ENCODE measurements at regions not wholly inside any gene's neighbourhood (a gene's known extent, or its start where the extent isn't known, plus 50 kb on each side); places are given as distances from the start of the nearest gene placed in this dataset.

- H3K27ac ChIP-seq: no peak overlapping the region
- no peak for TF ChIP-seq CTCF (conservative IDR thresholded peaks at IDR 0.05)
These were observed 296.8 kb downstream of the CLIC5 start for GRCh38 chr6:45718871-45719270.

- no peak for TF ChIP-seq CTCF (conservative IDR thresholded peaks at IDR 0.05)
- no peak overlapping the region for H3K27ac ChIP-seq
These were observed 297.5 kb downstream of the CLIC5 start for GRCh38 chr6:45718131-45718530.

GRCh38 chr6:45717715-45718114 lies 297.9 kb downstream of the CLIC5 start:
- TF ChIP-seq CTCF (conservative IDR thresholded peaks at IDR 0.05): no peak
- no peak overlapping the region for H3K27ac ChIP-seq

DNA sequence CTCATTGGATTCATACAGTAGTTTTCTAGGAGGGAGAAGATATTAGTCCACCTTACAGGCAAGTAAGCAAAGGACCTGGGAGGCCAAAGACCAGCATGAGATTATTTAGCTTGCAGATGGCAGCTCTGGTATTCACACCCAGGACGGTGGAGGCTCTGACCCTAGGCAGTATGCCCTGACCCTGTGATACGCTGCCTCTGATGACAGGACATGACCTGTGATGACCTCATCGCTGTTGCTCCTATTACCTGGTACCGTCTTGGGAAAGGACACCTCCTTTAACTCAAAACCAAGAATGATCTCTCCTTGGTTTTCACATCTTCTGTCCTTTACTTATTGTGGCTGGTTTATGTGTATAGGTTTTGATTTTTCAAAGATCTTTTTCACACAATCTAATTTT lies 298.6 kb downstream of the CLIC5 start:
- no peak for TF ChIP-seq CTCF (conservative IDR thresholded peaks at IDR 0.05)

GRCh38 chr6:45715508-45715803 lies 300.2 kb downstream of the CLIC5 start:
- H3K27ac ChIP-seq: no peak overlapping the region
- no peak for TF ChIP-seq CTCF (conservative IDR thresholded peaks at IDR 0.05)

More for the DNA sequence above, 298.6 kb downstream of the CLIC5 start:
- no peak overlapping the region for H3K27ac ChIP-seq

DNA sequence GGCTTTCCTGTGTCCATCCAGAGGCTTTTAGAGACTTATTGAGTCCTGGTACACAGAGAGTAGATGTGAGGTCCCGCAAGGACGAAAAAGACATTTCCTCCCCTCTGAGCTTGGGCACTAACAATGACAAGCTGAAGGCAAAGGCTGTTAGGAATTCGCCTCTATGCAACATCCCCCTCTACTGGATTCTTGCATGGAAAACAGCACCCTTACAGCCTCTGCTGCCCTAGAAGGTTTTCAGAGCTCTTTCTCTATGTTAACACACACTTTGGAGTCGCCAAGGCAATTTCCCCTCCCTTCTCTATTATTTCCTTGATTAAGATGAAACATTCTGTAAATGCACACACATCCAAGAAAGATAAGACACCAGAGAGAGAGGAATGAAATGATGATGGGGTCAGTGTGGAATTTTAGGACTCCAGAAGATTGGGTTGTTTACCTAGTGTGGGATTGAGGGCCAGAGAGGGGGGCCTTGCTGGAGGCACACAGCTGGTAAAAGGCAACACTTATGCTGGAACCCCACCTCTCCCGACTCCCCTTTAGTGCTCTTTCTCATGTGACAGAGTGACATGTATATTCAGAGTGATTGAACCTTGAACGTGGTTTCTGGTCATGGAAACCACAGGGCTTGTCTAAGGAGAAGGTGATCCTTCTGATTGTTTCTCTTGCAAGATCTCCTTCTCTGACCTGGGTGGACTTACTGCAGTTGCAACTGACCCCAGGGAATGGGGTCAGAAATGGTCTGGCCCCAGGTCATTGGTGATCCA lies 300.7 kb downstream of the CLIC5 start:
- TF ChIP-seq CTCF (conservative IDR thresholded peaks at IDR 0.05): peak; percentile 98
- H3K27ac ChIP-seq: no peak overlapping the region

DNA sequence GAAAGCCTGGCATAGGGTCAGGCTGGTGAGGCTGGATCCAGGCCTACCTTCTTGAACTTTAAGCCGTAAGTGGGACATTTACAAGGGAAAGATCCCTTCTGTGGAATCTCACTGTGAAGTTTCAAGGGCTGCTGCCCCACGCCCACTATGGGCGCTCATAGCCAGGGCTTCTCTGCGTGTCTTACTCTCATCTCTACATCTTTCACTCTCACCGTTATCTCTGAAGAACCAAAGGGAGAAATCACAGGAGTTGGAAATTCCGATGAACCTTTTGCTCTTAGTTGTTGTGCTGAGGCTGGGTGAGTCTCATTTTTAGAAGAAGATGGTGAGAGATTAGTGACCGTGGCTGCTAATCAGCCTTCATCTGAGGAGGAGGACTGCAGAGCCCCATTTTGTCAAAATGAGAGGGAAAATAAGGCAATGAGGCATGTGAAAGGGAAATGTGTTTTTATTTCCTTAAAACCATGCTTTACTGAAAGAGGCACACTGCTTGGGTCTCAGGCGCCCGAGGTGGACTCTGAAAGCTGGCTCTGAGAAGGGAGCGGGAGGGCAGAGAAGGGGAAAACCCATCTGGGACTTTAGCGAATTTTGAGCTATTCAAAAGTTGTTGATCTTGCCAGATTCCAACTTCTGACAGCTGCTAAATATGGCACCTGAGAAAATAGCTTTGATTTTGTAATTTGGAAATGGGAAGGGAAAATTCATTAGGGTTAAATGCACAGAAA lies 301.5 kb downstream of the CLIC5 start:
- no peak overlapping the region for H3K27ac ChIP-seq
- no peak for TF ChIP-seq CTCF (conservative IDR thresholded peaks at IDR 0.05)

Measured in VCaP (cell line).